ENCODE measurements at regions not wholly inside any gene's neighbourhood (a gene's known extent, or its start where the extent isn't known, plus 50 kb on each side); places are given as distances from the start of the nearest gene placed in this dataset.
A peak's percentile ranks its signal among the peaks of the same experiment; 100 is the strongest.
"Not testable (repeated sequence)": the region's sequence is repeated elsewhere in the genome, so short reads cannot be mapped to it uniquely, and the experiment has no call there.

DNA sequence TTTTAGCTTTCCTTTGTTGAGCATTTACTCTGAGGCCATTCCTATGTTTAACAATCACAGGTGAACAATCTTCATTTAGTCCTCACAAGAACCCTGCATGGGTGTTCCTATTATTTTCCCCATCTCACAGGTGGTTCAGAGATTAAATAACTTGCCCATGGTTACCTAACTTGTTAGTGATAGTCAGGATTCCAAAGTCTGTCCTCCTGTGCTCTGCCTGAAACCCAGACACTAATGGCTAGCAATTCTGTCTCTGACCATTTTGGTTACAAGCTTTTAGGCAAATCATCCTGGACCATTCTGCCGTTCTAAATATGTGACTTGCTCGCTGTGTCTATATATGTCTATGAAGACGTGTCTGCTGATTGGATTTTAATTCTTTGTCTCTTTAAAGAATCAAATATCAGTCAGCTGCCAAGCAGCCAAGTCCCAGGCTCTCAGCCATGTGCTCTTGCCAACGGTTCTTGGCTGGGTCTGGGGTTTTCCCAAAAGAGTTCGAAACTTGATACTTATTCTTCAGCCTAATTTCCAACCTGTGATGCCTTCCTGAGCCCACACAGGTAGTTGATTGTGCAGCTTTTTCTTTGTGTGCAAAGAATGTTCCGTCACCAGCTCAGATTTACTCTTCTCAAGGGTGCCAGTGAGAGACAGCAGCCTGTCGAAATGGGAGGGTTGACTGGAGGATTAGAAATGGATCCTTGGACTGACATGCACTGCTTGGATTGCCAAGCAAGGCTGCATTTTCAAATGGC, 121.7 kb downstream of the NREP start:
- no peak for DNase-seq (ENCODE audit: low read depth)

DNA sequence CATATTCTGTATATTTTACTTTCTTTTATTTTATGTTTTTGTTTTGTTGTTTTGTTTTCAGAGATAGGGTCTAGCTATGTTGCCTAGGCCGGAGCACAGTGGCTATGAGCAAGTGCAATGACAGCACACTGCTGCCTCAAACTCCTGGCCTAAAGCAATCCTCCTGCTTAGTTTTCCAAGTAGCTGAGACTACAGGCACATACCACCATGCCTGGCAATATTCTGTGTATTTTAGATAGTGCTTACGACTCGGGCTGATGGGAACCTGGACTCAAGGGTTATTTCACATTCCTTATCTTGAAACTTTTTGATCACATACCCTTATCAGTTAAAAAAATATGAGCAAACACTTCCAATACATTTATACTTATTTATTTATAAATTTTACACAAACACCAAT, 119.0 kb upstream of the STARD4 start:
- DNase-seq (ENCODE audit: low read depth): no peak

DNA sequence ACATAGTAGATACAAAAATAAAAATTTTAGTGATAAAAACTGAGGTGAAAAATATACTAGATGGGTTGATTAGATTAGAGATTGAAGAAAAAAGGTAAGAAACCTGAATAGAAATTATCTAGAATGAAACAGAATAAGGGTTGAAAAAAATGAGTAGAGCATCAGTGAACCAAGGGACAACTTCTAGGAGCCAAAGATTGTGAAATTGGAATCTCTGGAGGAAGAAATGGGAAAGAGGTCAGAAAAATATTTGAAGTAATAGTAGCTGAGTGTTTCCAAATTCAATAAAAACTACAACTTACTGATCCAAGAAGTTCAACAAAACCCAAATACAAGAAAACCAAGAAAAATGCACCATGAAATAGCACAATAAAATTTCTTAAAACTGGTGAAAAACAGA, 116.6 kb upstream of the STARD4 start:
- DNase-seq (ENCODE audit: low read depth): peak; percentile 33

DNA sequence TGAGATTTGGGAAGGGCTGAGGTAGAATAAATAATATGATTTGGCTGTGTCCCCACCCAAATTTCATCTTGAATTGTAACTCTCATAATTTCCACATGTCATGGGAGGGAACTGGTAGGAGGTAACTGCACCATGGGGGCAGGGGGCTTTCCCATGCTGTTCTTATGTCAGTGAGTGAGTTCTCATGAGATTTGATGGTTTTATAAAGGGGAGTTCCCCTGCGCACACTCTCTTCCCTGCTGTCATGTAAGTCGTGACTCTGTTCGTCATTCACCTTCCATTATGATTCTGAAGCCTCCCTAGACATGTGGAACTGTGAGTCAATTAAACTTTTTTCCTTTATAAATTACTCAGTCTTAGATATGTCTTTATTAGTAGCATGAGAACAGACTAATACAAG, 115.5 kb upstream of the STARD4 start:
- no peak for DNase-seq (ENCODE audit: low read depth)

DNA sequence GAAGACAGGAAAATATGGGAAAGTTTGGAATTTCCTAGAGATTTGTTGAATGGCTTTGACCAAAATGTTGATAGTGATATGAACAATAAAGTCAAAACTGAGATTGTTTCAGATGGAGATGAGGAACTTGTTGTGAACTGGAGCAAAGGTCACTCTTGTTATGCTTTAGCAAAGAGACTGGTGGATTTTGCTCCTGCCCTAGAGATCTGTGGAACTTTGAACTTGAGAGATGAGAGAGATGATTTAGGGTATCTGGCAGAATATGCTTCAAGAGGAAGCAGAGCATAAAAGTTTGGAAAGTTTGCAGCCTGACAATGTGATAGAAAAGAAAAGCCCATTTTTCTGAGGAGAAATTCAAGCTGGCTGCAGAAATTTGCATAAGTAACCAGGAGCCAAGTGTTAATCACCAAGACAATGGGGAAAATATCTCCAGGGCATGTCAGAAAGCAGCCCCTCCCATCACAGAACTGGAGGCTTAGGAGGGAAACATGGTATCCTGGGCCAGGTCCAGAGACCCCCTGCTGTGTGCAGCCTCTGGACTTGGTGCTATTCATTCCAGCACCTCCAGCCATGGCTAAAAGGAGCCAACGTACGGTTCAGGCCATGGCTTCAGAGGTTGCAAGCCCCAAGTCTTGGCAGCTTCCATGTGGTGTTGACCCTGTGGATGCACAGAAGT, 114.3 kb upstream of the STARD4 start:
- no peak for DNase-seq (ENCODE audit: low read depth)

DNA sequence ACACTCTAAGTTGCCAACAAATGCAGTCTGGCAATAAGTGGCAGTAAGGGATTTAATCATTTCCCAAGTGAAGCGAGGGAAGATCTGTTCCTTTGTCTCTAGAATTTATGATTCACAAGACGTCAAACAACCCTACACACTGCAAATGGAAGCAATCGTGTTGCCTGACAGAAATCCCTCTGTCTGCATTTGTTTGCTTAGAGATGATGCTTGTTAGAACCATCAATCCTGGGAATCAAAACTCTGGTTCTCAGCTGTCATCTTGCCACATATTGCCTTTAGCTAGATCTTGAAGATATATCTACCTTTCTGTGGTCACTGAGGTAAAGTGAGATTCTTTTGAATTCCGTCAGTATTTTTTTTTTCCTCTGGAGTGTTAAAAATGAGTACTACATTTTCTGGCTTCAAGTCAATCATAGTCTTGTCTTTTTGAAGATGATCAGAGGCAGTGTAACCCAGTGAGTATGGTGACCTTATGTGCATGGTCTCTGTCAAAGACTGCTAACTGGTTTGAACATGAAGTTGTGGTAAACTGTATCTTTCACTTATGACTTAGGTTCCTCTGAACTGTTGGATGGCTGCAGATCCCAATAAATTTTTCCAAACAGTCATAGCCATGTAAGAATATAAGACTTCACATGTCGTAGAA, 106.4 kb upstream of the STARD4 start:
- DNase-seq (ENCODE audit: low read depth): no peak

DNA sequence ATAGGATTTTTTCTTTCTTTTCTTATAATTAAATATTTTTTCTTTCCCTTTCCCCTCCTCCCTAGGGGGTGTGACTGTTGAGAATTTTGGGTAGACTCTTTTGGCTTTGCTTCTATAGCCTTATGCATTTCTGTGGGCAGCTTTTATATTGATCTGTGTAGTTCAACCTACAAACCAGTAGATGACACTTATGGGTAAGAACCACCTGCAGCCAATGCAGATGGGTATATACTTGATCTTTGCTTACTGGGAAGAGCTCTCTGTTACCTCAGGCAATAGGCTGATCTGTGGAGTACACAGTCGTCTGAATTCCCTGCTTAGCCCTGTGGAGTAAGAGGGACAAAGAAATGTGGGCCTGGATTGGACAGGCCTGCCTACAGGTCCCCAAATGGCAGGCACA, 102.7 kb upstream of the STARD4 start:
- no peak for DNase-seq (ENCODE audit: low read depth)

DNA sequence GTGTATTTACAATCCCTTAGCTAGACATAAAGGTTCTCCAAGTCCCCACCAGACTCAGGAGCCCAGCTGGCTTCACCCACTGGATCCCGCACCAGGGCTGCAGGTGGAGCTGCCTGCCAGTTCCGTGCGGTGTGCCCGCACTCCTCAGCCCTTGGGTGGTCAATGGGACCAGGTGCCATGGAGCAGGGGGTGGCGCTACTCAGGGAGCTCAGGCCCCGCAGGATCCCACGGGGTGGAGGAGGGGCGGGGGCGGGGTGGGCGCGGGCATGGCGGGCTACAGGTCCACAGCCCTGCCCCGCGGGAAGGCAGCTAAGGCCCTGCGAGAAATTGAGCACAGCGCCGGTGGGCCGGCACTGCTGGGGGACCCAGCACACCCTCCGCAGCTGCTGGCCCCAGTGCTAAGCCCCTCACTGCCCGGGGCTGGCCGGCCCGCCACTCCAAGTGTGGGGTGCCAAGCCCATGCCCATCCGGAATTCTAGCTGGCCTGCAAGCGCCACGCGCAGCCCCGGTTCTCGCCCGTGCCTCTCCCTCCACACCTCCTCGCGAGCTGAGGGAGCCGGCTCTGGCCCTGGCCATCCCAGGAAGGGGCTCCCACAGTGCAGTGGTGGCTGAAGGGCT, 99.8 kb upstream of the STARD4 start:
- not testable (repeated sequence) for DNase-seq (ENCODE audit: low read depth)

DNA sequence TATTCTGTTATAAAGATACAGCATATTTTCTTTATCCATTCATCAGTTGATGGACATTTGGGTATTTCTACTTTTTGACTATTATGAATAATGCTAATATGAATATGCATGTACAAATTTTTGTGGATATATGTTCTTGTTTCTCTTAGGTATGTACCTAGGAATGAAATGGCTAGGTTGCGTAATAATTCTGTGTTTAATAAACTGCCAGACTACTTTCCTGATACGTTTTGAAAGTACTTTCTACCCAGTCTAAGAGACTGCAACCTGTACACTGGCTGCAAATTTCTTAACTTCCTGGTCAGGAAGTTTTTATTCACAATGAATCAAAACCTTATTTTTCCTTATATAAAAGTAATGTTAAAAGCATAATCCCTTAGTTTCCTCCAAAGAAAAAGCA, 93.9 kb upstream of the STARD4 start:
- no peak for DNase-seq (ENCODE audit: low read depth)

DNA sequence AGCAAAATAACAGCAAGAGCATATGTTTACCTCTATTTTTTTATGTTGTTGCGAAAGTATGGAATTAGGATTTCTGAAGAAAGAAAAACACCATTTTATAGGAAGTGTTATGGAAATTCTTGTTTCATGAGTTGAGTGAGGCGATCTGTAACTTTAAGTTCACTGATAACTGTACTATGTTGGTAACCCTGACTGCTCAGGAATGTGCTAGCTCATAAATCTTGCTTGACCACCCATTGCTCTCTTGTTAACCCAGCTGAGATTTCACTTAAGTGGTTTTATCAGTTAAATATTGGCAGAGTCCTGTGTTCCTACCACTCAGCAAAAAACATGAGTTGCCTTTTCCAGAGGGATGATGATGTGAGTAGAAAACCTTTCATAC, 91.1 kb upstream of the STARD4 start:
- DNase-seq (ENCODE audit: low read depth): no peak

DNA sequence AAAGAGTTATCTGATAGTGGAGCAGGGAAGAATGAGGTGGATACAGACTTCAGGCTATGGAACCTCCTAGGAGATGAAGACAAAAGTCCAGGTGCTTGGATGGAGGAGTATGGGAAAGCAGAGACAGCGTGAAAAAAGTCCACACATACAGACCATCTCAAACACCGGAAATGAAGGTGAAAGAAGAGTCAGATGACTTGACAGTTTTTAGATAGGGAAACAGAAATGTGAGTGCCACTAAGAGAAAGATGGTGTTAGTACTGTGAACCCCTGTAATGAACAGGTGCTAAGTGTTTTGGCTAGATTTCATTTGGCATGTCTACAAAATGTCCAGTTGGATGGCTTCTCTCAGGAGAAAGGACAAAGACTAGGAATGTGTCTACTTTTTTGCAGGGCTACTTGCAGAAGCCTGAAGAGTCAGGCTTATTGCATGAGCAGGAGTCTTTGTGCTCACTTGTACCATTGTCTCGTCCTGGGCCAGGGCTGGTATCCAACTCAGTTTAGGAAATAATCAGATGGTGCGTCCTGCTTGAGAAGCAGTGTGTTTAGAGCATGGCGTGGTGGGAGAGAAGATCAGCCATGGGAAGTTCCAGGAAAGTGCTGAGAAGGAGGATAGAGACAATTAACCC, 90.6 kb upstream of the STARD4 start:
- DNase-seq (ENCODE audit: low read depth): no peak

DNA sequence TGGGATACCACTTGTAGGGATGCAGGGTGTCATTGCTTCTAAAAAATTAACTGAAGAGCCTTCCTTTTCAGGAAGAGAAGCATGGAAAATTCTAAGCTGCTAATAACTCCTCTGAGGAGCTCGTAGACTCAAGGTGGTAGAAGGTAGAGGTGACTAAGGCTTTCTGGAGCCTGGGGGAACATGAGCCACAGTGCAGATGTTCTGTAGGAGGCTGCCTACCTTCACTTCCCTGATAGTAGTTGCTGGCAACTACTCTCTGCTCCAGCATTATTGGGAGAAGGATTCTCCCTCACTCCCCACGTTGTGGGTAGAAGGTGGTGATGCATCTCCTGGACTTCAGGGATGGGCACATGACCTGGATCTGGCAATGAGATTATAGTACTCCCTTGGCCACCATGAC, 86.7 kb upstream of the STARD4 start:
- no peak for DNase-seq (ENCODE audit: low read depth)

DNA sequence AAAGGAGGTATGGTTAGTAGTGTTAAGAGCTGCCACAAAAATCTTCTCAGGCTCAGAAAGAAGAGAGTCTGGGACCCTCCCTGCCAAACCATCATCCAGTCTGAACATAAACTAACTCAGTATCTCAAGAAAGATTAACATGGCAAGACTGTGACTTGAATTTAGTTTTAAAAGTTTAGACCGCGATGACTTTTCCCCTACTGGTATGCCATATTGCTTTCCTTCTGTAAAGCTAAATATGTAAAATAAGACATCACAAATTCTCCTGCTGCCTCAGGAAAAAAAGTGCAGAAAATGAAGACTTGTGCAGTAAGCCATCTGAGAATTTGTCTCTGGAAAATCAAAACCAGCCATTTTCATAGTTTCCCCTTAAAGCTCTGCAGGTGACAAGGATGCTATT, 85.2 kb upstream of the STARD4 start:
- no peak for DNase-seq (ENCODE audit: low read depth)

DNA sequence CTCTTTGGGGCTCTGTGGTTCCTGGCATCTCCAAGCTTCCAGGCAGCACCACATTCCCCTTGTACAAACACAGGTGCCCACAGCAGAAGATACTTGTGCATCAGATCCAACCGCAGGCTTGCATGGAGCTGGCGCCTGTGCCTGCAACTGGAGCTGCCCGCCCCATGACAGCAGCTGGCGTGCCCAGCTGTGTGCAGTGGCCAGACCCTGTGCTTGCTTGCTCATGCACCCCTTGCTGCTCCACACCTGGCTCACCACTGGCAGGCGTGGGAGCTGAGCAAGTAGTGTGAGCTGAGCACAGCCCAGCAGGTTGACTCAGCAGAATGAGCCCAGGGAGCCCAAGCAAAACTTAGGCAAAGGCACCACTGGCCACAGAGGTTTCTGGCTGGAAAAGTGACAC, 84.4 kb upstream of the STARD4 start:
- DNase-seq (ENCODE audit: low read depth): no peak

DNA sequence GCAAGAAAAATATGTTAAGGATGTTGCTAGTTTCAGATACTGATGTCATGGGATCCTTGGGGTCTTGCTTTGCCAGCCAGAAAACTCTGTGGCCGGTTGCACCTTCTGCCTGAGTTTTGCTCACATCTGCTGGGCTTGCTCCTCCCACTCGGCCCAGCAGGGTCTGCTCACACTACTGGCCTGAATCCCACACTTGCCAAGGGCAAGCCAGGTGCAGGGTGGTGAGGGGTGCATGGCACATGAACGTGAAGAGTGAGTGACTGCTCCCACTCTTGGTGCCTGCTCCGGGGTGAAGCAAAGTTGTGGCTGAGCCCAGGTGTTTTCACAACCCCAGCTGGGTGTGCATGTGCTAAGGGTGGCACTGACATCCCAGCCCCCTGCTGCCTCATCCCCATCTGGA, 83.1 kb upstream of the STARD4 start:
- no peak for DNase-seq (ENCODE audit: low read depth)

DNA sequence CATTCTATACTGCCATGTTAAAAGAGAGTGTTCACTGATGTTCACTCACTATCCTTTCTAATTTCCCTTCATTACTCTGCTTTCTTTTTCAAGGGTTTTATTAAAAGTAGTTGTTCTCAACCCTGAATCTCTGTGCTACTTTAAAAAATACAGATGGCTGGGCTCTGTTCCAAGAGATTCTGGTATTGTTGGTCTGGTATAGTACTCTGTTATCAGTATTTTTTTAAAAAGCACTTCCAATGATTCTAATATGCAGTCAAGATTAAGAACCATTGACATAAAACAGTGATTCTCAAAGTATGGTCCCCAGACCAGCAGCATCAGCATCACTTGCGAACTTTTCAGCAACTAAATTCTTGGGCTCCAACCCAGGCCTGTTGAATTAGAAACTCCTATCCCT, 77.0 kb upstream of the STARD4 start:
- no peak for DNase-seq (ENCODE audit: low read depth)

DNA sequence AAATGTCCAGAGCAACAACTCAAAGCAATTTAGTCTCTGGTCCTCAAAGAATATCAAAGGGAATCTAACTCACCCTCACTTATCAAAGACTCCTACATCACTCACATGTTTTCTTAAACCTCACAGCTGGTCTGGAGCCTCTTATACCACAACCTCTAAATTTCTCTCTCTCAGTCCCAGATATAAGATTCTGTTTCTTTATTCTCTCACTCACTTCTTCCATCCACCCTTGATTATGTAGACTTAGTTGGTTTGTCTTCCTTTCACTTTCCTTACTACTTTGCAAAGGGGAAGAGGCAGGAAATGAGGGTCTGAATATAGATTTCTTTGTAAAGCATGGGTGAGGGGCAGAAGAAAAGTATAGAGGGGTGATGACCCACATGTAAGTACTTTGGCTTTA, 75.4 kb upstream of the STARD4 start:
- no peak for DNase-seq (ENCODE audit: low read depth)

DNA sequence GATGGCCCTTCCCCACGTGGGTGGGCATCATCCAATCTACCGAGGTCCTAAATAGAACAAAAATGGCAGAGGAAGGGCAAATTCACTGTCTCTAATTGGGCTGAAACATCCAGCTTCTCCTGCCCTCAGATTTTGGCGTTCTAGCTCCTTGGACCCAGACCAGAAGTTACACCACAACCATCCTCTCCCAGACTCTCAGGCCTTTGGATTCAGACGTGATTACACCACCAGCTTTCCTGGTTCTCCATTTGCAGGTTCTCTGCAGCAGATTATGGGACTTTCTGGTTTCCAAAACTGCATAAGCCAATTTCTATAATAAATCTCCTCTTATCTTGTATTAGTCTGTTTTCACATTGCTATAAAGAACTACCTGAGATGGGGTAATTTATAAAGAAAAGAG, 73.6 kb upstream of the STARD4 start:
- DNase-seq (ENCODE audit: low read depth): no peak

DNA sequence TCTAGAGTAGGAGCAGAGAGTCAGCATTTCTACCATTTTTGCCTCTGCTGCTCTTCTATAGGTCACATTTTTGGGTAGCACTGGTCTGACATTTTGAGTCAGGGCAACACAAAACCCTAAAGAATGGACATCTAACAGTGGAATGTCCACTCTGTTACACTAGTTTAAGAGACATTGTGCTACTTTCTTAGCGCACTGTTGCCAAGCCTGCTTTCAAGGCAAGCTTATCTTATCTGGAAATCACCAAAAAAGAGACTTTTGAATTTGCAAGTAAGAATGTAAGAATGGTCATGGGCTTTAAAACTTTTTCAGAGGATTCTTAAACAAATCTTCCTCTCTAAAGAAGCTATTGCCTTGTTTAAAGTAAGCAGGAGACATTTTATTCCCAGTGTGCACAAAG, 73.0 kb upstream of the STARD4 start:
- no peak for DNase-seq (ENCODE audit: low read depth)

DNA sequence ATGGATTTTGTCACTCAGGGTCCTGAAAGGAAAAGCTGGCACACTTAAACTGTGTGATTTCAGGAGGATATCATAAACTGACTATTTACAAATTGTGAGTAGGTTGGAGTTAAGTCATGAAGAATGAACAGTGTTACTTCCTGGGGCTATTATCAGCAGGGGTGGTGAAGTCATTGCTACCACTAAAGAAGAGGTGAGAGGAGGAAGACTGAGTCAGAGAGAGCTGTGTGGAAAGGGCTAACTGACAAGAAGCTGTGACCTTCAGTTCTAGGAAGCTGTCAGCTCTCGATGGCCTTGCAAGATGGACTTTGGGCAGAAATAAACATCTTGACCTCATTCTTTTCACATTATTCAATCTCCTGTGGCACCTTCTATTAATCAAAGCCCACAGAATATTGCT, 72.3 kb upstream of the STARD4 start:
- DNase-seq (ENCODE audit: low read depth): no peak

DNA sequence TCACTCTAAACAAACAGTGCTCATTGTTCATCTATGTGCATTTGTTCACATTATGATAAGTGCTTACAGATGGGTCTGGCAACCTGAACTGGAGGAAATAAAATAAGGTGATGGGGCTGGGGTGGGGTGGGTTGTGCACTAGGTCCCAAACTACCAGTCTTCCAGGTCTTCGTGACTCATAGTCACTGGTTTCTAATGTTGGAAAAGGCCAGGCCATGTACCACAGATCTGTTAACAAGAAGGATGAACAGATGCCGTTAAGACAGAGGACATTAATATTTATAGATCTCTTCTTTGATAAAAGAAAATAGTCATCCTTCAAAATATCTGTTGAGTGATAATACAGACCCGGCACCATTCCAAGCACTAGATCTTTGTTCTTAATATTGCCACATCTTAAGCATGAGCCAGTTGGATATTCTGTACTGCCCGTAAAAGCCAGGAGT, 71.4 kb upstream of the STARD4 start:
- DNase-seq (ENCODE audit: low read depth): no peak

DNA sequence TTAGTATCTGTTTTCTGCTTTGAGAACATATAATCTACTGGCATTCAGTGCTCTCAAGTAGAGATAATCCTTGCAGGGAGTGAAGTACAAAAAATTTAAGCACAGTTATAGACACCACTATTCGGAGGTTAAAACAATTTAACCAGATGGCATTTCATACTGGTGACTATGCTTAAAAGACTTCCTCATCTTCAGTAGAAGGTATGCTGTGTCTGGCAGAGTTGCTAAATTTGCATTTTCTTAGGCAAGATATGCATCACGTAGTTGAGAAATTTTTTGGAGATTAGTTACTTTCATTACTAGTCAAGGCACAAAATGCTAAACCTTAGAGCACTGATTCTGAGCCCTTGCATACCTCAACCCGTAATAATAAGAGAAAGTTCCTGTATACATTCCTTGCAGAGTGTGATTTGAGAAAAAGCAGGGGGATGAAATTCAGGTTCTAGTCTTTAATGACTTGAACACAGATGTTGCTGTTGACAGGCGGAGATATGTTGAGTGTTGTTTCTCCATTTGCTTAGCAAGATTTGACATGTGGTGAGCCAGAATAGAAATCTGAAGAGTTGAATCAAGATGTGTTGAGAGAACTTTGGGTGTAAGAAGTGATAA, 70.8 kb upstream of the STARD4 start:
- peak; percentile 77 for DNase-seq (ENCODE audit: low read depth)
